Keratinocyte (primary cell): ENCODE measurements at regions not wholly inside any gene's neighbourhood (a gene's known extent, or its start where the extent isn't known, plus 50 kb on each side); places are given as distances from the start of the nearest gene placed in this dataset.

Experiments used
- DNase-seq: peaks from one replicate; pipeline ENCODE4 v3.0.0-alpha.2; 2011; ENCODE audit warnings: low read depth, missing footprints, low spot score
- FAIRE-seq: peaks from 2 replicates; lab custom pipeline; 2011; peaks lifted over from hg19 to GRCh38; lab: Jason Lieb, UNC
- H2AFZ ChIP-seq: 2 replicates; pipeline ENCODE4 v1.6.0; 2012; ENCODE audit warnings: low read length, control low read depth, inconsistent platforms; ENCODE audit not compliant: control insufficient read depth
- H3K27ac ChIP-seq: 2 replicates; pipeline ENCODE4 v1.5.1; 2011; ENCODE audit warnings: low read length; ENCODE audit not compliant: control insufficient read depth, insufficient read depth
- H3K27me3 ChIP-seq: 3 replicates; pipeline ENCODE4 v1.6.0; 2011; ENCODE audit warnings: low read length; ENCODE audit not compliant: control insufficient read depth, insufficient read depth; ENCODE audit errors: extremely low read depth
- H3K36me3 ChIP-seq, 2 experiments: 2 replicates in 1 of 2; 3 replicates in 1 of 2; pipeline ENCODE4 v1.5.1; 2011; ENCODE audit warnings: low read length in 2 of 2, mild to moderate bottlenecking in 1 of 2; ENCODE audit not compliant: control insufficient read depth in 2 of 2, insufficient read depth in 2 of 2; ENCODE audit errors: extremely low read depth in 1 of 2
- H3K4me1 ChIP-seq: 3 replicates; pipeline ENCODE4 v1.5.1; 2011; ENCODE audit warnings: low read length; ENCODE audit not compliant: control insufficient read depth, insufficient read depth; ENCODE audit errors: extremely low read depth
- H3K4me2 ChIP-seq: 3 replicates; pipeline ENCODE4 v1.6.0; 2011; ENCODE audit warnings: low read depth, low read length; ENCODE audit not compliant: control insufficient read depth, insufficient read depth; ENCODE audit errors: extremely low read depth
- H3K4me3 ChIP-seq, 3 experiments: fragments of 200-600 bp in 1 of 3; sonication (generic) in 1 of 3; 2 replicates in 2 of 3; 3 replicates in 1 of 3; pipeline ENCODE4 v1.5.1; 2011 to 2016; ENCODE audit warnings: low read length in 3 of 3, mild to moderate bottlenecking in 3 of 3, control low read depth in 2 of 3, inconsistent platforms in 1 of 3, low read depth in 1 of 3, mixed read lengths in 1 of 3, mixed run types in 1 of 3, moderate library complexity in 1 of 3; ENCODE audit not compliant: control insufficient read depth in 2 of 3, insufficient read depth in 2 of 3; ENCODE audit errors: extremely low read depth in 1 of 3
- H3K79me2 ChIP-seq: 2 replicates; pipeline ENCODE4 v1.6.0; 2012; ENCODE audit warnings: low read length; ENCODE audit not compliant: control insufficient read depth, insufficient read depth
- H3K9ac ChIP-seq: 3 replicates; pipeline ENCODE4 v1.6.0; 2011; ENCODE audit warnings: low read length; ENCODE audit not compliant: control insufficient read depth, insufficient read depth; ENCODE audit errors: extremely low read depth
- H3K9me1 ChIP-seq: 3 replicates; pipeline ENCODE4 v1.6.0; 2011; ENCODE audit warnings: low read length; ENCODE audit not compliant: control insufficient read depth, insufficient read depth; ENCODE audit errors: extremely low read depth
- H3K9me3 ChIP-seq: 2 replicates; pipeline ENCODE4 v1.5.1; 2012; ENCODE audit warnings: low read depth, low read length; ENCODE audit not compliant: control insufficient read depth
- H4K20me1 ChIP-seq: 3 replicates; pipeline ENCODE4 v1.6.0; 2011; ENCODE audit warnings: low read length; ENCODE audit not compliant: control insufficient read depth, insufficient read depth; ENCODE audit errors: extremely low read depth
- EZH2 ChIP-seq: IDR thresholded peaks from one replicate; pipeline ENCODE4 v1.6.1; 2012; ENCODE audit warnings: inconsistent platforms, mild to moderate bottlenecking, low read length, moderate library complexity
- dilution Hi-C: fragments of 300-500 bp; cut with MboI; formaldehyde crosslinking; loops from one replicate; pipeline ENCODE4 v1.7.0; 2020; ENCODE audit warnings: low sequenced_read_pairs; ENCODE audit not compliant: extremely low pct_ligation_motif_present
- small RNA-seq, 3 experiments: library from RNA; depleted of rRNA; stranded (forward); fragments of <200 nt; gene quantifications; one replicate each; pipeline ENCODE3, GENCODE V24; 2012; ENCODE audit warnings: low read depth in 3 of 3, low replicate concordance in 1 of 3; ENCODE audit not compliant: insufficient read length in 3 of 3
- TF ChIP-seq, protein P1 (sequence below), 3 experiments: IDR thresholded peaks in 1 of 3; conservative IDR thresholded peaks in 1 of 3; optimal IDR thresholded peaks in 1 of 3; 2 replicates in 2 of 3; 3 replicates in 1 of 3; pipeline versions ENCODE3 to v1.5.1; 2011; ENCODE audit warnings: low read length in 3 of 3, mild to moderate bottlenecking in 3 of 3, moderate library complexity in 2 of 3, control low read depth in 1 of 3, inconsistent platforms in 1 of 3; ENCODE audit not compliant: insufficient read depth in 2 of 3; ENCODE audit errors: extremely low read depth in 1 of 3

DNA sequence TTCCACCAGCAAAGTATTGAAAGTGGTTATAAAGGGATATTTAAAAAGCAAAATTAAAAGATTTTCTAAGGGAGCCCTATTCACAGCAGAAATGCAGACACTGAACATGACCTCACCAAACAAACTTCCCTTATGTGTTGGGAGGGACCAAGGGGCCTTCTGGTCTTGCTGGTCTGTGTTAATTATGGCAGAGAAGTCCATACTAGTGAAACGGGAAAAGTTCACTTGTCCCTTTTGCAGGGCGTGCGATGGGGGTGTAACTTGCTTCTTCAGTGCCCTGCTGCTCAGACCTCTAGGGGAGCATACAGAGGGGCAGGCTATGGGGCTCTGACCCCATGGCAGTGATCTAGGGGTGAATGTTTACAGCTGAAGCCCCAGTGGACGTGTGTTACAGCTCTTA is 53.0 kb upstream of the ZNF337 start:
- H3K27me3 ChIP-seq = no peaks in the 10 kb centered on the region
- H3K36me3 ChIP-seq = no peaks in the 10 kb centered on the region
- no peaks in the 10 kb centered on the region for H3K9me3 ChIP-seq
- DNase-seq (no peak), FAIRE-seq (no peak)
- dilution Hi-C loops = no loop called here
- TF ChIP-seq EZH2 = no peak
- TF ChIP-seq, protein P1, sequence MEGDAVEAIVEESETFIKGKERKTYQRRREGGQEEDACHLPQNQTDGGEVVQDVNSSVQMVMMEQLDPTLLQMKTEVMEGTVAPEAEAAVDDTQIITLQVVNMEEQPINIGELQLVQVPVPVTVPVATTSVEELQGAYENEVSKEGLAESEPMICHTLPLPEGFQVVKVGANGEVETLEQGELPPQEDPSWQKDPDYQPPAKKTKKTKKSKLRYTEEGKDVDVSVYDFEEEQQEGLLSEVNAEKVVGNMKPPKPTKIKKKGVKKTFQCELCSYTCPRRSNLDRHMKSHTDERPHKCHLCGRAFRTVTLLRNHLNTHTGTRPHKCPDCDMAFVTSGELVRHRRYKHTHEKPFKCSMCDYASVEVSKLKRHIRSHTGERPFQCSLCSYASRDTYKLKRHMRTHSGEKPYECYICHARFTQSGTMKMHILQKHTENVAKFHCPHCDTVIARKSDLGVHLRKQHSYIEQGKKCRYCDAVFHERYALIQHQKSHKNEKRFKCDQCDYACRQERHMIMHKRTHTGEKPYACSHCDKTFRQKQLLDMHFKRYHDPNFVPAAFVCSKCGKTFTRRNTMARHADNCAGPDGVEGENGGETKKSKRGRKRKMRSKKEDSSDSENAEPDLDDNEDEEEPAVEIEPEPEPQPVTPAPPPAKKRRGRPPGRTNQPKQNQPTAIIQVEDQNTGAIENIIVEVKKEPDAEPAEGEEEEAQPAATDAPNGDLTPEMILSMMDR (optimal IDR thresholded peaks at IDR 0.05 in 1 of 3, IDR thresholded peaks at IDR 0.05 in 1 of 3, conservative IDR thresholded peaks at IDR 0.05 in 1 of 3; ENCODE audit: extremely low read depth in 1 of 3, insufficient read depth in 2 of 3, low read length in 3 of 3) = no peak
- no peak overlapping the region for H3K27ac ChIP-seq
- no peaks in the 10 kb centered on the region for H4K20me1 ChIP-seq
- H3K79me2 ChIP-seq = no peaks in the 10 kb centered on the region
- no peak overlapping the region for H3K9ac ChIP-seq
- peaks cover 9% of the 10 kb centered on the region for H3K4me1 ChIP-seq
- H3K9me1 ChIP-seq = no peaks in the 10 kb centered on the region
- no peak overlapping the region for H3K4me2 ChIP-seq
- H2AFZ ChIP-seq = no peak overlapping the region
- H3K4me3 ChIP-seq = no peak overlapping the region

Small RNA genes lying in the stretch of these regions (small RNA-seq; reads per million reads assigned to genes)
- 0 reads per million in 3 experiments for gene CFTRP1
